ENCODE measurements at regions not wholly inside any gene's neighbourhood (a gene's known extent, or its start where the extent isn't known, plus 50 kb on each side); places are given as distances from the start of the nearest gene placed in this dataset.
A peak's percentile ranks its signal among the peaks of the same experiment; 100 is the strongest.
"Not testable (repeated sequence)": the region's sequence is repeated elsewhere in the genome, so short reads cannot be mapped to it uniquely, and the experiment has no call there.

- DNase-seq (ENCODE audit: low read depth): no peak
These were observed 51.5 kb upstream of the PHF21B start for GRCh38 chr22:45061332-45061731.

- peak; percentile 26 for DNase-seq (ENCODE audit: low read depth)
These were observed 54.8 kb upstream of the PHF21B start for GRCh38 chr22:45064313-45065278.

- no peak for DNase-seq (ENCODE audit: low read depth)
These were observed 55.9 kb upstream of the PHF21B start for GRCh38 chr22:45065726-45066125.

GRCh38 chr22:45067731-45068130 is 57.9 kb upstream of the PHF21B start:
- DNase-seq (ENCODE audit: low read depth): no peak

- no peak for DNase-seq (ENCODE audit: low read depth)
These were observed 60.1 kb upstream of the PHF21B start for GRCh38 chr22:45069925-45070324.

- DNase-seq (ENCODE audit: low read depth): no peak
These were observed 61.8 kb upstream of the PHF21B start for GRCh38 chr22:45071618-45072017.

- no peak for DNase-seq (ENCODE audit: low read depth)
These were observed 62.6 kb upstream of the PHF21B start for GRCh38 chr22:45072322-45072903.

GRCh38 chr22:45073064-45073463 is 63.3 kb upstream of the PHF21B start:
- no peak for DNase-seq (ENCODE audit: low read depth)

GRCh38 chr22:45077286-45077685 is 67.5 kb upstream of the PHF21B start:
- DNase-seq (ENCODE audit: low read depth): no peak

- DNase-seq (ENCODE audit: low read depth): no peak
These were observed 68.1 kb upstream of the PHF21B start for GRCh38 chr22:45077826-45078334.

- DNase-seq (ENCODE audit: low read depth): no peak
These were observed 73.0 kb upstream of the PHF21B start for GRCh38 chr22:45082795-45083194.

GRCh38 chr22:45083659-45084305 is 74.0 kb upstream of the PHF21B start:
- no peak for DNase-seq (ENCODE audit: low read depth)

- no peak for DNase-seq (ENCODE audit: low read depth)
These were observed 74.7 kb upstream of the PHF21B start for GRCh38 chr22:45084400-45084920.

GRCh38 chr22:45087802-45088201 is 75.9 kb upstream of the NUP50 start:
- DNase-seq (ENCODE audit: low read depth): no peak

GRCh38 chr22:45088576-45088975 is 75.1 kb upstream of the NUP50 start:
- DNase-seq (ENCODE audit: low read depth): no peak

GRCh38 chr22:45090497-45090910 is 73.2 kb upstream of the NUP50 start:
- DNase-seq (ENCODE audit: low read depth): no peak

- DNase-seq (ENCODE audit: low read depth): no peak
These were observed 72.4 kb upstream of the NUP50 start for GRCh38 chr22:45091254-45091854.

GRCh38 chr22:45091875-45092274 is 71.8 kb upstream of the NUP50 start:
- DNase-seq (ENCODE audit: low read depth): not testable (repeated sequence)

- no peak for DNase-seq (ENCODE audit: low read depth)
These were observed 71.1 kb upstream of the NUP50 start for GRCh38 chr22:45092644-45093043.

- no peak for DNase-seq (ENCODE audit: low read depth)
These were observed 70.1 kb upstream of the NUP50 start for GRCh38 chr22:45093609-45094008.

GRCh38 chr22:45094081-45094720 is 69.5 kb upstream of the NUP50 start:
- no peak for DNase-seq (ENCODE audit: low read depth)

- no peak for DNase-seq (ENCODE audit: low read depth)
These were observed 68.9 kb upstream of the NUP50 start for GRCh38 chr22:45094825-45095224.
